ENCODE measurements at regions not wholly inside any gene's neighbourhood (a gene's known extent, or its start where the extent isn't known, plus 50 kb on each side); places are given as distances from the start of the nearest gene placed in this dataset.

DNA sequence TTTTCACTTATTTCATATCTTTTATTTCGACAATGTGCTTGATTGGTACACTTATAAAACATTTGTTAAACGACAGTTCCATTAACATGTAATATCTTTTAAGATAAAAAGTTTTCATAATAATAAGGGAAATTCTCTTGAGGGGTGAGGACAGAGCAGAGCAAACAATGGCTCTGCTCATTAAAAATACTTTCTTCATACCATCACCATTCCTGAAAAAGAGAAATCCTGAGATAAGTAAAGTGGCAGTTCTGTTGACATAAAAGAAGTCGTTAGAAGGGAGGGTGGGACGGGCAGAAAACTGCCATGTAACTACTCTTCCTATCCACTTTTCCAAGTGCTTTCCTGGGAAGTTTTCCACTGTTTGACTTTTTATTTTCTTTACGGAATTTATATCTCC, 193.6 kb upstream of the CEP162 start:
- Histone ChIP-seq H3K36me3 (ENCODE audit: control insufficient read depth, insufficient read depth, low read length) (no peaks in the 10 kb centered on the region), H3K4me3 (ENCODE audit: extremely low read depth, insufficient read depth, low read length, poor library complexity, severe bottlenecking) (no peak overlapping the region), H3K27ac (ENCODE audit: low read depth, low read length, severe bottlenecking) (no peak overlapping the region), H3K9me3 (ENCODE audit: control insufficient read depth, low read length) (no peaks in the 10 kb centered on the region), H3K4me1 (ENCODE audit: control insufficient read depth, insufficient read depth, low read length, poor library complexity, severe bottlenecking) (peaks cover 9% of the 10 kb centered on the region)
- 40% methylated on average over 1 of the region's 5 CpGs; no CpG with 5 or more reads in 1 of the 2 experiments for WGBS, 2 experiments (ENCODE audit: insufficient coverage in 2 of 2)

- H3K4me1 ChIP-seq (ENCODE audit: control insufficient read depth, insufficient read depth, low read length, poor library complexity, severe bottlenecking) = no peaks in the 10 kb centered on the region
- no peaks in the 10 kb centered on the region for H3K36me3 ChIP-seq (ENCODE audit: control insufficient read depth, insufficient read depth, low read length)
- H3K27ac ChIP-seq (ENCODE audit: low read depth, low read length, severe bottlenecking) = no peak overlapping the region
- no peak overlapping the region for H3K4me3 ChIP-seq (ENCODE audit: extremely low read depth, insufficient read depth, low read length, poor library complexity, severe bottlenecking)
- no peaks in the 10 kb centered on the region for H3K9me3 ChIP-seq (ENCODE audit: control insufficient read depth, low read length)
- no CpG with 5 or more reads among the region's 3 CpGs for WGBS, 2 experiments (ENCODE audit: insufficient coverage in 2 of 2)
Measured at GRCh38 chr6:84417260-84417659, 189.8 kb upstream of the CEP162 start.

- no CpG with 5 or more reads among the region's 2 CpGs for WGBS, 2 experiments (ENCODE audit: insufficient coverage in 2 of 2)
- no peaks in the 10 kb centered on the region for H3K9me3 ChIP-seq (ENCODE audit: control insufficient read depth, low read length)
- no peaks in the 10 kb centered on the region for H3K36me3 ChIP-seq (ENCODE audit: control insufficient read depth, insufficient read depth, low read length)
- H3K4me3 ChIP-seq (ENCODE audit: extremely low read depth, insufficient read depth, low read length, poor library complexity, severe bottlenecking) = no peak overlapping the region
- no peak overlapping the region for H3K27ac ChIP-seq (ENCODE audit: low read depth, low read length, severe bottlenecking)
- H3K4me1 ChIP-seq (ENCODE audit: control insufficient read depth, insufficient read depth, low read length, poor library complexity, severe bottlenecking) = peaks cover 1% of the 10 kb centered on the region
Measured at GRCh38 chr6:84416043-84416657, 188.7 kb upstream of the CEP162 start.

GRCh38 chr6:84415517-84415916, 188.1 kb upstream of the CEP162 start:
- H3K4me3 ChIP-seq (ENCODE audit: extremely low read depth, insufficient read depth, low read length, poor library complexity, severe bottlenecking) = no peak overlapping the region

GRCh38 chr6:84415068-84415467, 187.6 kb upstream of the CEP162 start:
- peaks cover 3% of the 10 kb centered on the region for H3K4me1 ChIP-seq (ENCODE audit: control insufficient read depth, insufficient read depth, low read length, poor library complexity, severe bottlenecking)
- H3K9me3 ChIP-seq (ENCODE audit: control insufficient read depth, low read length) = no peaks in the 10 kb centered on the region
- WGBS, 2 experiments (ENCODE audit: insufficient coverage in 2 of 2) = 67% methylated on average over 1 of the region's 2 CpGs; no CpG with 5 or more reads in 1 of the 2 experiments
- H3K36me3 ChIP-seq (ENCODE audit: control insufficient read depth, insufficient read depth, low read length) = no peaks in the 10 kb centered on the region
- H3K4me3 ChIP-seq (ENCODE audit: extremely low read depth, insufficient read depth, low read length, poor library complexity, severe bottlenecking) = no peak overlapping the region
- no peak overlapping the region for H3K27ac ChIP-seq (ENCODE audit: low read depth, low read length, severe bottlenecking)

More at GRCh38 chr6:84415517-84415916, 188.1 kb upstream of the CEP162 start:
- Histone ChIP-seq H3K36me3 (ENCODE audit: control insufficient read depth, insufficient read depth, low read length) (no peaks in the 10 kb centered on the region), H3K4me1 (ENCODE audit: control insufficient read depth, insufficient read depth, low read length, poor library complexity, severe bottlenecking) (peaks cover 3% of the 10 kb centered on the region), H3K9me3 (ENCODE audit: control insufficient read depth, low read length) (no peaks in the 10 kb centered on the region), H3K27ac (ENCODE audit: low read depth, low read length, severe bottlenecking) (no peak overlapping the region)
- whole genome bisulfite sequencing, 2 experiments (ENCODE audit: insufficient coverage in 2 of 2) = 61 to 82% methylated on average over 2 to 3 of the region's 6 CpGs

DNA sequence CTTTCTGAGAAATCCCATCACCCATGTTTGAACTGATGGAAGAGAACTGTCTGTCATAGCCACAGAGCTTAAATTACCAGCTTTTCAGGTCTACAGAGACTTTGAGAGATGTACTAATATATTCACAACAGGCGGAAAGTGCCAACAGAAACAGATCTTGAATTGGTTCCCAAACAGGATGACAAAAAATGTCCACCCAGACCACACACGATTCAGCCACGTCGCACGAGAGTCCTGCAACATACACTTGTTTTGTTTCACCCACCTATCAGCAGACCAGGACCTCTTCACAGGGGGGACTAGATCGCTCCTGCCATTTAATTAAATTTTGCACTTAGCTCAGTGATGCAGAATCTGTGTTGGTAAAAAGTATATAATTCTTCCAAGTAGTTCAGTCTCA, 187.1 kb upstream of the CEP162 start:
- Histone ChIP-seq H3K9me3 (ENCODE audit: control insufficient read depth, low read length) (no peaks in the 10 kb centered on the region), H3K27ac (ENCODE audit: low read depth, low read length, severe bottlenecking) (no peak overlapping the region), H3K36me3 (ENCODE audit: control insufficient read depth, insufficient read depth, low read length) (no peaks in the 10 kb centered on the region), H3K4me3 (ENCODE audit: extremely low read depth, insufficient read depth, low read length, poor library complexity, severe bottlenecking) (no peak overlapping the region), H3K4me1 (ENCODE audit: control insufficient read depth, insufficient read depth, low read length, poor library complexity, severe bottlenecking) (peaks cover 3% of the 10 kb centered on the region)
- 89% methylated on average over 5 of the region's 6 CpGs; no CpG with 5 or more reads in 1 of the 2 experiments for WGBS, 2 experiments (ENCODE audit: insufficient coverage in 2 of 2)

DNA sequence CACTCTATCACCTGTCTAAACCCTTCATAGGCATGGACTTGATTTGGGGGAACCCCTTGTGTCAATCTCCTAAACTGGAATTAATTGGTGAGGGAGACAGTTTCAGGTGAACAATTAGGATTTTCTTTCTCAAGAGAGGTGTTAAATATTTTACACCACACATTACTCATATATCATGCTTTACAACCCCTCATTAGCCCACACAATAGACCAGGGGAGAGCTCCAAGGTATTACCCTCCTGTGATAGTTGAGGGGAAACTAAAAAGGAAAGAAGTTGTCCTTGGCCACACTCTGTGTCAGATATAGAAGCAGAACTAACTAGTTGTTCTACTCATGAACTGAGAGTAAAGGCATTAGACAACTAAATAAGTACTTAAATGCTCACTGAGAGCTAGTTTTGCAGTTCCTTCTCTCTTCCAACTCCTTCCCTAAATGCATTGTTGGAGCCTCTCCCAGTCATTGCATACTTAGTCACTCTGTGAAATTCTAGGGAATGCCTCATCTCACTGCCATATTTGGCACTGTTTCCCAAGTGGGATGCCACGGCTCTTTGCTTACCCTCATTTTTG, 183.7 kb upstream of the CEP162 start:
- no peaks in the 10 kb centered on the region for H3K36me3 ChIP-seq (ENCODE audit: control insufficient read depth, insufficient read depth, low read length)
- no peak overlapping the region for H3K4me3 ChIP-seq (ENCODE audit: extremely low read depth, insufficient read depth, low read length, poor library complexity, severe bottlenecking)
- no peak overlapping the region for H3K27ac ChIP-seq (ENCODE audit: low read depth, low read length, severe bottlenecking)
- no peaks in the 10 kb centered on the region for H3K9me3 ChIP-seq (ENCODE audit: control insufficient read depth, low read length)
- H3K4me1 ChIP-seq (ENCODE audit: control insufficient read depth, insufficient read depth, low read length, poor library complexity, severe bottlenecking) = peaks cover 3% of the 10 kb centered on the region
- WGBS, 2 experiments (ENCODE audit: insufficient coverage in 2 of 2) = no CpG with 5 or more reads among the region's 1 CpG

- no peak overlapping the region for H3K4me3 ChIP-seq (ENCODE audit: extremely low read depth, insufficient read depth, low read length, poor library complexity, severe bottlenecking)
- no peaks in the 10 kb centered on the region for H3K36me3 ChIP-seq (ENCODE audit: control insufficient read depth, insufficient read depth, low read length)
- no peaks in the 10 kb centered on the region for H3K9me3 ChIP-seq (ENCODE audit: control insufficient read depth, low read length)
- no peak overlapping the region for H3K27ac ChIP-seq (ENCODE audit: low read depth, low read length, severe bottlenecking)
- WGBS, 2 experiments (ENCODE audit: insufficient coverage in 2 of 2) = no CpG with 5 or more reads among the region's 1 CpG
- peaks cover 3% of the 10 kb centered on the region for H3K4me1 ChIP-seq (ENCODE audit: control insufficient read depth, insufficient read depth, low read length, poor library complexity, severe bottlenecking)
Measured at GRCh38 chr6:84409911-84410310, 182.5 kb upstream of the CEP162 start.

- peaks cover 3% of the 10 kb centered on the region for H3K4me1 ChIP-seq (ENCODE audit: control insufficient read depth, insufficient read depth, low read length, poor library complexity, severe bottlenecking)
- H3K36me3 ChIP-seq (ENCODE audit: control insufficient read depth, insufficient read depth, low read length) = no peaks in the 10 kb centered on the region
- no peaks in the 10 kb centered on the region for H3K9me3 ChIP-seq (ENCODE audit: control insufficient read depth, low read length)
- WGBS, 2 experiments (ENCODE audit: insufficient coverage in 2 of 2) = 88 to 100% methylated on average over 1 of the region's 4 CpGs
- H3K27ac ChIP-seq (ENCODE audit: low read depth, low read length, severe bottlenecking) = no peak overlapping the region
- H3K4me3 ChIP-seq (ENCODE audit: extremely low read depth, insufficient read depth, low read length, poor library complexity, severe bottlenecking) = no peak overlapping the region
Measured at GRCh38 chr6:84408028-84408427, 180.6 kb upstream of the CEP162 start.

DNA sequence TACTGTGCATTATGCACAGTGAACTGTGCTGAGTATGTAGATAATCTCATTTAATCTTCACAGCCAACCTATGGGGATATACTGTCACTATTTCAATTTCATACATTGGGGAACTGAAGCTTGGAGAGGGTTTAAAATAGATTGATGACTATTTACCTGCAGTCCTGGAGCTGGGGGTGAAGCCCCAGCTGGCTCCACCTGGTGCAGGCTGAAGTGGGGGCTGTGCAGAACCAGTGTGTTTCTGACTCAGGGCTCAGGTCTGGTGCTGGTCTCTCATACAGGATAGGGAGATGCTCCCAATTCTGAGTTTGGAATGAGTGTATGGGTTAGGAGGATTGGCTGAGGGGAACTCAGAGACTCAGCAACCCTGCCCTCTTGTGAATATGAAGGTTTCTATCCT, 176.1 kb upstream of the CEP162 start:
- H3K9me3 ChIP-seq (ENCODE audit: control insufficient read depth, low read length) = no peaks in the 10 kb centered on the region
- no peak overlapping the region for H3K4me3 ChIP-seq (ENCODE audit: extremely low read depth, insufficient read depth, low read length, poor library complexity, severe bottlenecking)
- H3K4me1 ChIP-seq (ENCODE audit: control insufficient read depth, insufficient read depth, low read length, poor library complexity, severe bottlenecking) = no peaks in the 10 kb centered on the region
- H3K36me3 ChIP-seq (ENCODE audit: control insufficient read depth, insufficient read depth, low read length) = no peaks in the 10 kb centered on the region
- no peak overlapping the region for H3K27ac ChIP-seq (ENCODE audit: low read depth, low read length, severe bottlenecking)

DNA sequence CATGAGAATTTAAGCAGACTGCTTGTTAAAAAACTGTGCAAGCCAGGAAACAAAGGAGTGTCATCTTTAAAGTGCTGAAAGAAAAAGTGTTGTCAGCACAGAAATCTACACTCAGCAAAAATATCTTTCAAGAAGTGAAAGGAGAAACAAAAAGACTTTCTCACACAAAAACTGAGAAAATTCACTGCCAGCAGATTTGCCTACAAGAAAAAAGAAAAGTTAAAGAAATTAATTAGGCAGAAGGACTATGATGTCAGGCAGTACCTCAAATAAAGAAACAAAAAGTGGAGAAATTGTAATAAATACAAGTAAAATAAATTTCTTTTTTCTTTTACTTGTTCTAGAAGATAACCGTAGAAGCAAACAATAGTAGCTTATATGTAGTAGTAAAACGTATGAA, 171.6 kb upstream of the CEP162 start:
- Histone ChIP-seq H3K9me3 (ENCODE audit: control insufficient read depth, low read length) (no peaks in the 10 kb centered on the region), H3K4me3 (ENCODE audit: extremely low read depth, insufficient read depth, low read length, poor library complexity, severe bottlenecking) (no peak overlapping the region), H3K4me1 (ENCODE audit: control insufficient read depth, insufficient read depth, low read length, poor library complexity, severe bottlenecking) (no peaks in the 10 kb centered on the region), H3K27ac (ENCODE audit: low read depth, low read length, severe bottlenecking) (no peak overlapping the region), H3K36me3 (ENCODE audit: control insufficient read depth, insufficient read depth, low read length) (no peaks in the 10 kb centered on the region)
- WGBS, 2 experiments (ENCODE audit: insufficient coverage in 2 of 2) = no CpG with 5 or more reads among the region's 2 CpGs

Data from mesodermal cell (in vitro differentiated cells).